HG02885 (cell line): ENCODE measurements at regions not wholly inside any gene's neighbourhood (a gene's known extent, or its start where the extent isn't known, plus 50 kb on each side); places are given as distances from the start of the nearest gene placed in this dataset.
"Not testable (repeated sequence)": the region's sequence is repeated elsewhere in the genome, so short reads cannot be mapped to it uniquely, and the experiment has no call there.

ENCODE experiments used
- ATAC-seq: cut with Tn5 transposase; IDR thresholded peaks from one replicate; pipeline ENCODE4 v1.9.1; 2021; ENCODE audit warnings: mild to moderate bottlenecking; ENCODE audit not compliant: unreplicated experiment, poor library complexity

- ATAC-seq, result no peak
These were observed 194.3 kb upstream of the SOX21 start for GRCh38 chr13:94906605-94907004.

- no peak for ATAC-seq
These were observed 190.5 kb upstream of the SOX21 start for GRCh38 chr13:94902722-94903407.

GRCh38 chr13:94901070-94901469 is 188.7 kb upstream of the SOX21 start:
- ATAC-seq, result no peak

DNA sequence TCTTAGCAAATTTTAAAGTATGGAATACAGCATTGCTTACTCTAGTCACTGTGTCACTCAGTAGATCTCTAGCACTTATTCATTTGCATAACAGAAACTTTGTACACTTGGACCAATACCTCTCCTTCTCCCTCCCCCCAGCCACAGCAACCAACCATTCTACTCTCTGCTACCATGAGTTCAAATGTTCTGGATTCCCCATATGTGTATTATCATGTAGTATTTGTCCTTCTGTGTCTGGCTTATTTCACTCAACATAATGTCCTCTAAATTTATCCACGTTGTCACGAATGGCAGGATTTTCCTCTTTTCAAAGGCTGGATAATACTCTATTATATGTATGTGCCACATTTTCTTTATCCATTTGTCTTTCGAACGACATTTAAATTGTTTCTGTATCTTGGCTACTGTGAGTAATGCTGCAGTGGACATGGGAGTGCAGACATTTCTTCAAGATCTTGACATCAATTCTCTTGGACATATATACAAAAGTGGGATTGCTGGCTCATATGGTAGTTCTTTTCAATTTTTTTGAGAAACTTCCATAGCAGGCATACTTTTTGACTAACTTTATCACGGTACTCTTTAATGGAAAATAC is 184.5 kb upstream of the SOX21 start:
- no peak for ATAC-seq

- no peak for ATAC-seq
These were observed 183.9 kb upstream of the SOX21 start for GRCh38 chr13:94896238-94896637.

- no peak for ATAC-seq
These were observed 173.8 kb upstream of the SOX21 start for GRCh38 chr13:94886191-94886590.

DNA sequence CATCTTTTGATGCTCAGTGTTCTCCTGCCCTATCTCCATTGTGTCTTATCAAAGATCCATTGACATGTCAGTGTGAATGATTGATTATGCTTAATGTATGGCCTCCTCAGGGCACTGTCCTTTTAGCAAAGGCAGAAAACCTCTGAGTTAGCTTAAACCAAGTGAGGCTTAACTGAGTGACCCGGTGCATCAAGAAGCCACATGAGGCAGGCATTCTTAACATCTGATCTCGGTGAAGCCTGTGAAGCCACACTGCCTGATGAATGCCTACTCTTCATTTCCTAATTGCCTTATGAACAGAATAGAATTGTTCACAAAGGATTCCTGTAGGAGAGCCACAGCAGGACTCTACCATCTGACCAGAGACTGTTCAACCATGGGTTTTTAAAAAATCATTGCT is 168.1 kb upstream of the SOX21 start:
- no peak for ATAC-seq

DNA sequence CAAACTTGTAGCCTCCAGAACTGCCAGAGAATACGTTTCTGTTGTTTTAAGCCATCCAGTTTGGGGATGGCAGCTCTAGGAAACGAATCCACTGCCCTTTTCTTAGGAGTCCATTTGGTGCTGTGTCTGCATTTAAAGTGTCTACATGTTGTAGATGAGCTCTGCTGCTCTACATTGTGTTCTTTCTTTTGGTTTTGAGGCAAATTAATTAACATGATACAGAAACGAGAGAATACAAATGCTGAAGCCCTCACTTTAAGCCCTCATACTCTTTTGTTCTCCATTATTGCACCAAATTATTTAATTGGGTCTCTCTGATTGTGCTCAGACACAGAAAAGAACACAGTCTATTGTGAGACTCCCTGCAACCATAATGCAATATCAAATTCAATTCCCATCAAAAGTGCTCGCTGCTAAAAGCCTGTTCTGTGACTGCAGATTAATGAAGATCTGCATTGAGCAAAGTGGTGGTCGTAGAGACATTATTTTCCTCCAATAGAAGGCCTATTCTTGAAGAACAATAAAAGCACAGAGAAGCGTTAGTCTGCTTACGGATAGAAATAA is 166.3 kb upstream of the SOX21 start:
- no peak for ATAC-seq

DNA sequence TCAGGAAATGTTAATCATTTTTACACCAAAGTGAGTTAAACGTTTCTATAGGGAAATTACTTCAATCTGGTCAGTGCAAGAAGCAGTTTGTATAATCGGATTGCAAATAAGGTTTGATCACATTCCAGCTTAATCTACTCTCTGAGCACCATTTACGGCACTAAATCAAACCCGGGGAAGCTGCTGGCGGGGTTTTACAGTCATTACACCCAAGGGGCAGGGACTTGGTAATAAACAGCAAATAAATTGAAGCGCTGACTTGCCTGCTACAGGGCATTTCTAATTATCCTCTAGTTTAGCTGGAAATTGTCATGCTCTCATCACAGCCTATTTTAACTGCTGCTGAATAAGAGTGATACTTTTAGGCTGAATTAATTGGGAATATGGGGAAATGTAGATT is 152.1 kb upstream of the SOX21 start:
- no peak for ATAC-seq

DNA sequence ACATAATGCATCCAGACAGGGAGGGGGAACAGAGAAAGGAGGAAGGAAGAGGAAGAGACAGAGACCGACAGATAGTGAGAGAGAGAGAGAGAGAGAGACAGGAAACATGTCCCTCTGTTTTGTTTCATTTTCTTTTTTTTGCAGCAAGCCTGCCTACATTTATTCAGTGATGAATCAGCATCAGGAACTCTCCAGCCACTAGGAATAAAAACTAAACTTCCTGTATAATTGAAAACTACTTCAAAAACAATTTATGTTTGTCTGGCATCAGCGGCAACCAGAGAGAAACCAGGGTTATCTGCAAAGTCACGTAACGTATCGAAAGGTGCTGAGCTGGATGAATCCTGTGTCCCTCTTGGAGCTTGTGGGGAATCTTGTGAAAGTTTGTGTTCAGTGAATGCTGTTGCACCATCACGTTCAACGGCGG is 148.6 kb upstream of the SOX21 start:
- ATAC-seq, result peak; percentile 75

DNA sequence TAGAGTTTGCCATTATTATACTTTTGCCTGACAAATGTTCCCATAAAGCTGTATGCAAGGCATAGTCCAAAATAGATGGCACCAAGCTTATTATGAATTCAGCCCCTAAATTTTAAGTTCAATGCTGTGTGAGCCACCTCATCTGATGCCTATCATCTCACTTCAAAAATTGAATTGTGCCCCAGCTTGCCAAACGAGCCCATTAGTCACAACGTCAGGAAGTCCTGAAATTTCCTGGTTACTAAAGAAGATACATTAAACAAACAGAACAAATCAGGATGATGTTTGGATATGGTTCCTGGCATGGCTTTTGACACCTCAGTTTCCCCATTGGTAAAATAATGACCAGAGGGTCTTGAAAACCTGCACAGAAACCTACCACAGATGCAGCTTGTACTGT is 147.5 kb upstream of the SOX21 start:
- no peak for ATAC-seq

GRCh38 chr13:94859278-94859691 is 146.9 kb upstream of the SOX21 start:
- no peak for ATAC-seq

DNA sequence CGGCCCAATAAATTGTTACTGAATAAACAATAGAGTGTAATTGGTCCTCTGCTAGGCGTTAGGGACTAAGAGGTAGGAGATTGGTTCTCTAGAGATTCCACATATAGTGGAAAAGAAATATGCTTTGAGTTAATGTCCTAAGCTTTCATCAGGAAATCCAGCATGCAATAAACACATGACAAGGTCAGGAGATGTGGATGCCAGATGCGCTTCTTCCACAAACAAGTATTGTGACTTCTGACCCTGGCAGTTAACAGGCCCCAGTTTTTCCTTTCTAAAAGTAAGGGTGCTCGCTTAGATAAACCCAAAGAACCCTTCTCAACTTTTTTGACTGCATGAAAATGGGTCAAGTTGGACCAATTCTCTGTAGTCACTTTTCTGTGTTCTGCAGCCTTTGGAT is 146.5 kb upstream of the SOX21 start:
- ATAC-seq, result no peak

GRCh38 chr13:94854688-94855087 is 142.3 kb upstream of the SOX21 start:
- no peak for ATAC-seq

GRCh38 chr13:94851576-94851975 is 139.2 kb upstream of the SOX21 start:
- no peak for ATAC-seq

GRCh38 chr13:94849254-94849653 is 136.9 kb upstream of the SOX21 start:
- no peak for ATAC-seq

DNA sequence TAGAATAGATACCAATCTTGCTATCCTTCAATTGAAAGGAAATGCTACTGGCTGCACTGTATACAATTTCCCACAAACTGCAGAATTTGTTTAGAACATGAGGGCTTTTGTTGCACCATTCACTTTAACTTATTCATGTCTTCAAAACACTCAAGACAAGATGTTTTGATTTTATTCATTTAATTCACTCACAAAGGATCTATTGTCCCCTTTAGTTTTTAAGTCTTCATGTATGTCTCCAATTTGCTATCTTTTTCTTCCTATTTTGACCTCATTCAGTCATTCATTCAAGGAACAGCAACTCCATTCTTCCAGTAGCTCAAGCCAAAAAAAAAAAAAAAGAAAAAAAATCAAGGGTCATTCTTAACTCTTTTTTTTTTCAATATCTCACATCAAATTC is 130.6 kb upstream of the SOX21 start:
- no peak for ATAC-seq

GRCh38 chr13:94837056-94837455 is 124.7 kb upstream of the SOX21 start:
- ATAC-seq, result not testable (repeated sequence)

- no peak for ATAC-seq
These were observed 117.6 kb upstream of the SOX21 start for GRCh38 chr13:94829837-94830365.

GRCh38 chr13:94829185-94829836 is 117.0 kb upstream of the SOX21 start:
- ATAC-seq, result no peak

DNA sequence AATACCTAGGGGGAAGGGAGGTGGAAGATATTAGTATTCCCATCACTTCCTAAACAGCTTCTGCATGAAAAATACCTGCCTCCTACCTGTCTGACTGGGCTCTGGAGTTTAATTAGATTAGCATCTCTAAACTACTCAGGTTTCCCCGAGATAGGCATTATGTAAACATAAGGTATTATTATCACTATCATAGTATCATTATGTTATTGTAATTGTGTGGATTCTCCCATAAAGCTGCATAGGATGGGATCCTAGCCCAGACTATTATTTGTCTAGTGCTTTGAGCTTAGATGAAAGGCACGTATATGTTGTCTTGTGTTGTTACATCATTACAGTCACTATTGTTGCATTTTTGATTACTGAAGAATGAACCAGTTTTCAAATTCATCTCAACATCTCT is 115.2 kb upstream of the SOX21 start:
- no peak for ATAC-seq
